Lower lobe of right lung (tissue), 2 donors: ENCODE measurements at regions not wholly inside any gene's neighbourhood (a gene's known extent, or its start where the extent isn't known, plus 50 kb on each side); places are given as distances from the start of the nearest gene placed in this dataset.

Source experiments
- ATAC-seq, 2 donors: fragments of 200-7000 bp; cut with Tn5 transposase; one replicate each; pipeline ENCODE4 v1.9.1; 2020 to 2022; ENCODE audit warnings: mild to moderate bottlenecking in 2 of 2, moderate library complexity in 2 of 2
- DNase-seq: peaks from one replicate; pipeline ENCODE4 v3.0.0-alpha.2; 2020
- H3K27ac ChIP-seq: fragments of 200-600 bp; one replicate; pipeline ENCODE4 v1.8.0; 2022
- H3K27me3 ChIP-seq: fragments of 200-600 bp; one replicate; pipeline ENCODE4 v1.8.0; 2022; ENCODE audit warnings: low read depth
- H3K36me3 ChIP-seq: fragments of 200-600 bp; one replicate; pipeline ENCODE4 v1.8.0; 2022; ENCODE audit warnings: mild to moderate bottlenecking
- H3K4me1 ChIP-seq: fragments of 200-600 bp; one replicate; pipeline ENCODE4 v1.8.0; 2022
- H3K4me3 ChIP-seq: fragments of 200-600 bp; one replicate; pipeline ENCODE4 v1.8.0; 2022; ENCODE audit warnings: mild to moderate bottlenecking
- H3K9me3 ChIP-seq: fragments of 200-600 bp; one replicate; pipeline ENCODE4 v1.8.0; 2022
- intact Hi-C: fragments of 100-400 bp; cut with DNase I; formaldehyde crosslinking; loops from one replicate; pipeline ENCODE4 v1.11.0; 2022
- TF ChIP-seq, protein P1 (sequence below): fragments of 200-600 bp; IDR thresholded peaks from one replicate; pipeline ENCODE4 v1.8.0; 2022; ENCODE audit warnings: antibody characterized with exemption, mild to moderate bottlenecking
- donor health status: DM: no; HTN: yes; CAD: no; lungs with severe emphysema.

DNA sequence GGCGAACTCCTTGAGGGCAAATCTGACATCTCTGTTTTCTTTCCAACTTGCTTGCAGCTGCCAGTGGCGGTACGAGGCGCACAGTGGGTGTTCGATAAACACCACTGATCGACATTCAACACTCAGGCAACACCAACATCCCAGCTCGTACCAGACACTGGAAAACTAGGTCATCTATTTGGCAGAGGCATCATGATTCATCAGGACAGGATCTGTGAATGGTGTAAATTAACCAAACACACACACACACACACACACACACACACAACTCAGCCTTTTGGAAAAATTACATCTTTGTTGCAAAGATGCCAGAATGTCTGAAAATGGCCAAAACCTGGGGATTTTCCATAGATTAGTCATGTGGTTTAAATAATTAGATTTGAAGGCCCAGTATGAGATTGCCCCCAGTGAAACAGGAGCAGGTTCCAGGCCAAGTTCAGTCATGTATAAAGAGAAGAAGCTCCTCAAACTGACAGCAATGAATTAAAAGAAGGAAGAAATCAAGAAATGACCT is 150.5 kb upstream of the NCKAP5 start:
- H3K4me3 ChIP-seq, result no peak overlapping the region
- no peaks in the 10 kb centered on the region for H3K36me3 ChIP-seq
- ATAC-seq (no peak), DNase-seq (no peak)
- no peaks in the 10 kb centered on the region for H3K9me3 ChIP-seq
- no peaks in the 10 kb centered on the region for H3K27me3 ChIP-seq
- TF ChIP-seq, protein P1, sequence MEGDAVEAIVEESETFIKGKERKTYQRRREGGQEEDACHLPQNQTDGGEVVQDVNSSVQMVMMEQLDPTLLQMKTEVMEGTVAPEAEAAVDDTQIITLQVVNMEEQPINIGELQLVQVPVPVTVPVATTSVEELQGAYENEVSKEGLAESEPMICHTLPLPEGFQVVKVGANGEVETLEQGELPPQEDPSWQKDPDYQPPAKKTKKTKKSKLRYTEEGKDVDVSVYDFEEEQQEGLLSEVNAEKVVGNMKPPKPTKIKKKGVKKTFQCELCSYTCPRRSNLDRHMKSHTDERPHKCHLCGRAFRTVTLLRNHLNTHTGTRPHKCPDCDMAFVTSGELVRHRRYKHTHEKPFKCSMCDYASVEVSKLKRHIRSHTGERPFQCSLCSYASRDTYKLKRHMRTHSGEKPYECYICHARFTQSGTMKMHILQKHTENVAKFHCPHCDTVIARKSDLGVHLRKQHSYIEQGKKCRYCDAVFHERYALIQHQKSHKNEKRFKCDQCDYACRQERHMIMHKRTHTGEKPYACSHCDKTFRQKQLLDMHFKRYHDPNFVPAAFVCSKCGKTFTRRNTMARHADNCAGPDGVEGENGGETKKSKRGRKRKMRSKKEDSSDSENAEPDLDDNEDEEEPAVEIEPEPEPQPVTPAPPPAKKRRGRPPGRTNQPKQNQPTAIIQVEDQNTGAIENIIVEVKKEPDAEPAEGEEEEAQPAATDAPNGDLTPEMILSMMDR, result no peak
- no peaks in the 10 kb centered on the region for H3K4me1 ChIP-seq
- H3K27ac ChIP-seq, result no peak overlapping the region
- intact Hi-C loops, result no loop called here

GRCh38 chr2:133720429-133720828 is 152.2 kb upstream of the NCKAP5 start:
- Histone ChIP-seq H3K27me3 (no peaks in the 10 kb centered on the region), H3K4me3 (no peak overlapping the region), H3K4me1 (no peaks in the 10 kb centered on the region), H3K27ac (no peak overlapping the region), H3K36me3 (no peaks in the 10 kb centered on the region), H3K9me3 (no peaks in the 10 kb centered on the region)
- TF ChIP-seq, protein P1, result no peak
- no peak for ATAC-seq
- intact Hi-C loops, result no loop called here
- no peak for DNase-seq

DNA sequence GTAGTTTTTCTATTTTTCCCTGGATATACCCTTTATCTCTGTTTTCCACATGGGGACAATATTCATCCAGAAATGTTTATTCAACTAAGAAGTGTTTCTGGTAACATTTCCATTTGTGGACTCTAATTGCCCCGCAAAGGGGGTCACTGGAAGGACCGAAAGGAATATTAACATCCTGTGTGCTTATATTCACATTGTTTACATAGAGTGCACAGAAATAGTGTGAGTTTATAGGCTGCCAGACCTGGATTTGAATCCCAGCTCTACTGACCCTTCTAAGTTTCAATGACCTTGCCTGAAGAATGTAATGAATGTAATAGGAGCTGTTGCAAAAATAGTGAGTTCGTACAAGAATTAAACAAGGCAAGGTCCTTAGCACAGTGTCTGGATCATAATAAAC is 152.9 kb upstream of the NCKAP5 start:
- Histone ChIP-seq H3K27ac (no peak overlapping the region), H3K4me1 (no peaks in the 10 kb centered on the region), H3K9me3 (no peaks in the 10 kb centered on the region), H3K36me3 (no peaks in the 10 kb centered on the region), H3K4me3 (no peak overlapping the region), H3K27me3 (no peaks in the 10 kb centered on the region)
- DNase-seq (no peak), ATAC-seq (no peak)
- TF ChIP-seq, protein P1, result no peak
- intact Hi-C loops, result no loop called here

GRCh38 chr2:133723133-133723532 is 154.9 kb upstream of the NCKAP5 start:
- intact Hi-C loops, result no loop called here
- no peak for ATAC-seq
- no peak for DNase-seq
- TF ChIP-seq, protein P1, result no peak
- H3K9me3 ChIP-seq, result no peaks in the 10 kb centered on the region
- H3K27me3 ChIP-seq, result no peaks in the 10 kb centered on the region
- H3K4me3 ChIP-seq, result no peak overlapping the region
- H3K27ac ChIP-seq, result no peak overlapping the region
- H3K36me3 ChIP-seq, result no peaks in the 10 kb centered on the region
- H3K4me1 ChIP-seq, result no peaks in the 10 kb centered on the region

DNA sequence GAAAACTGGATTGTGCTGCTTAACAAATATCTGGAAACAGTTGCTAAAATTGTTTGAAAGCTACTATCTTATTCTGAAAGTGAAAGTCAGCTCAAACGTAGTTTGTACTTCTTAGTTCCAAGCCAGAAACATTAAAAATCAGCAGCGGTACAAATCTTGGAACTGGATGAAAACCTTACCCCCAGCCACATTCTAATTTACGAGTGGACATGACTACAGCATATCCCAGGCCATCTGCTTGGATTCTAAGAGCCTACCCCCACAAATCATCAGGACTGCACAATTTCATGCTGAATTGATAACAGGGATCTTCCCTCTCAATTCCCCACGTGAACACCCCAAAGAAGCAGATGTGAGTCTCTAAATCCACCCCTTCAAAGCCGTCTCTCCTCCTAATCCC is 158.7 kb upstream of the NCKAP5 start:
- H3K4me1 ChIP-seq, result no peaks in the 10 kb centered on the region
- no peaks in the 10 kb centered on the region for H3K36me3 ChIP-seq
- DNase-seq (no peak), ATAC-seq (no peak)
- peak overlapping the region; percentile 29 for H3K4me3 ChIP-seq
- TF ChIP-seq, protein P1, result no peak
- H3K9me3 ChIP-seq, result no peaks in the 10 kb centered on the region
- no peaks in the 10 kb centered on the region for H3K27me3 ChIP-seq
- H3K27ac ChIP-seq, result no peak overlapping the region
- intact Hi-C loops, result no loop called here

DNA sequence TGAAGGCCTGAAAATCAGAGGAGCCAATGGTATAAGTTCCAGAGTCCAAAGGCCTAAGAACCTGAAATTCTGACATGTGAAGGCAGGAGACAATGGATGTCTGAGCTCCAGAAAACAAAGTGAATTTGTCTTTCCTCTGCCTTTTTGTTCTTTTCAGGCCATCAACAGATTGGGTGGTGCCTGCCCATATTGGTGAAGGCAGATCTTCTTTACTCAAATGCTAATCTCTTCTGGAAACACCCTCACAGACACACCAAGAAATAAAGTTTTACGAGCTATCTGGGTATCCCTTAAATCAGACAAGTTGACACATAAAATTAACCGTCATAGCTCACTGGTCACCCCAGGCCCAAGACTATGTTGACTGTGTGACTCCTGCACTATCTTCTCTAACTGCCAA is 163.8 kb upstream of the NCKAP5 start:
- no peak for ATAC-seq
- no peak for DNase-seq
- intact Hi-C loops, result no loop called here
- no peaks in the 10 kb centered on the region for H3K27me3 ChIP-seq
- TF ChIP-seq, protein P1, result no peak
- no peaks in the 10 kb centered on the region for H3K9me3 ChIP-seq
- H3K27ac ChIP-seq, result no peak overlapping the region
- no peaks in the 10 kb centered on the region for H3K36me3 ChIP-seq
- no peak overlapping the region for H3K4me3 ChIP-seq
- no peaks in the 10 kb centered on the region for H3K4me1 ChIP-seq
